ENCODE measurements at regions not wholly inside any gene's neighbourhood (a gene's known extent, or its start where the extent isn't known, plus 50 kb on each side); places are given as distances from the start of the nearest gene placed in this dataset.

- Histone ChIP-seq H3K9me2 (ENCODE audit: insufficient read depth, low read length) (no peaks in the 10 kb centered on the region), H3F3A (ENCODE audit: insufficient read depth, low read length, poor library complexity, severe bottlenecking) (no peaks in the 10 kb centered on the region), H3K9ac (ENCODE audit: low read length) (no peak overlapping the region), H3K27ac (ENCODE audit: low read length) (no peak overlapping the region), H3K79me2 (replicated peaks; ENCODE audit: insufficient read depth, low read length) (no peaks in the 10 kb centered on the region), H3K4me3 (ENCODE audit: low read length) (no peak overlapping the region), H3K4me2 (ENCODE audit: low read length) (no peak overlapping the region), H2AFZ (ENCODE audit: low read depth, low read length) (no peak overlapping the region), H3K36me3 (ENCODE audit: insufficient read depth, low read length) (no peaks in the 10 kb centered on the region), H3K9me3 (ENCODE audit: low read length) (no peaks in the 10 kb centered on the region), H3K27me3 (ENCODE audit: insufficient read depth, low read depth, low read length) (no peaks in the 10 kb centered on the region), H4K20me1 (ENCODE audit: insufficient read depth) (no peaks in the 10 kb centered on the region)
- TF ChIP-seq TAF1 (IDR thresholded peaks at IDR 0.05; ENCODE audit: low read depth) (no peak), EZH2 (IDR thresholded peaks at IDR 0.05; ENCODE audit: borderline replicate concordance, insufficient read depth, low read length, poor library complexity, severe bottlenecking) (no peak), RAD21 (conservative IDR thresholded peaks at IDR 0.05) (no peak), POLR2AphosphoS5 (IDR thresholded peaks at IDR 0.05) (no peak), CTCF (IDR thresholded peaks at IDR 0.05; ENCODE audit: poor library complexity, severe bottlenecking) (no peak), MXI1 (conservative IDR thresholded peaks at IDR 0.05; ENCODE audit: poor library complexity, severe bottlenecking) (no peak), EP300 (conservative IDR thresholded peaks at IDR 0.05; ENCODE audit: poor library complexity, severe bottlenecking) (no peak), SMC3 (conservative IDR thresholded peaks at IDR 0.05; ENCODE audit: poor library complexity) (no peak)
- TF ChIP-seq, protein P1, sequence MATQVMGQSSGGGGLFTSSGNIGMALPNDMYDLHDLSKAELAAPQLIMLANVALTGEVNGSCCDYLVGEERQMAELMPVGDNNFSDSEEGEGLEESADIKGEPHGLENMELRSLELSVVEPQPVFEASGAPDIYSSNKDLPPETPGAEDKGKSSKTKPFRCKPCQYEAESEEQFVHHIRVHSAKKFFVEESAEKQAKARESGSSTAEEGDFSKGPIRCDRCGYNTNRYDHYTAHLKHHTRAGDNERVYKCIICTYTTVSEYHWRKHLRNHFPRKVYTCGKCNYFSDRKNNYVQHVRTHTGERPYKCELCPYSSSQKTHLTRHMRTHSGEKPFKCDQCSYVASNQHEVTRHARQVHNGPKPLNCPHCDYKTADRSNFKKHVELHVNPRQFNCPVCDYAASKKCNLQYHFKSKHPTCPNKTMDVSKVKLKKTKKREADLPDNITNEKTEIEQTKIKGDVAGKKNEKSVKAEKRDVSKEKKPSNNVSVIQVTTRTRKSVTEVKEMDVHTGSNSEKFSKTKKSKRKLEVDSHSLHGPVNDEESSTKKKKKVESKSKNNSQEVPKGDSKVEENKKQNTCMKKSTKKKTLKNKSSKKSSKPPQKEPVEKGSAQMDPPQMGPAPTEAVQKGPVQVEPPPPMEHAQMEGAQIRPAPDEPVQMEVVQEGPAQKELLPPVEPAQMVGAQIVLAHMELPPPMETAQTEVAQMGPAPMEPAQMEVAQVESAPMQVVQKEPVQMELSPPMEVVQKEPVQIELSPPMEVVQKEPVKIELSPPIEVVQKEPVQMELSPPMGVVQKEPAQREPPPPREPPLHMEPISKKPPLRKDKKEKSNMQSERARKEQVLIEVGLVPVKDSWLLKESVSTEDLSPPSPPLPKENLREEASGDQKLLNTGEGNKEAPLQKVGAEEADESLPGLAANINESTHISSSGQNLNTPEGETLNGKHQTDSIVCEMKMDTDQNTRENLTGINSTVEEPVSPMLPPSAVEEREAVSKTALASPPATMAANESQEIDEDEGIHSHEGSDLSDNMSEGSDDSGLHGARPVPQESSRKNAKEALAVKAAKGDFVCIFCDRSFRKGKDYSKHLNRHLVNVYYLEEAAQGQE (IDR thresholded peaks at IDR 0.05; ENCODE audit: borderline replicate concordance): no peak
Observed at GRCh38 chr7:98784216-98784785, 85.5 kb downstream of the TMEM130 start.

DNA sequence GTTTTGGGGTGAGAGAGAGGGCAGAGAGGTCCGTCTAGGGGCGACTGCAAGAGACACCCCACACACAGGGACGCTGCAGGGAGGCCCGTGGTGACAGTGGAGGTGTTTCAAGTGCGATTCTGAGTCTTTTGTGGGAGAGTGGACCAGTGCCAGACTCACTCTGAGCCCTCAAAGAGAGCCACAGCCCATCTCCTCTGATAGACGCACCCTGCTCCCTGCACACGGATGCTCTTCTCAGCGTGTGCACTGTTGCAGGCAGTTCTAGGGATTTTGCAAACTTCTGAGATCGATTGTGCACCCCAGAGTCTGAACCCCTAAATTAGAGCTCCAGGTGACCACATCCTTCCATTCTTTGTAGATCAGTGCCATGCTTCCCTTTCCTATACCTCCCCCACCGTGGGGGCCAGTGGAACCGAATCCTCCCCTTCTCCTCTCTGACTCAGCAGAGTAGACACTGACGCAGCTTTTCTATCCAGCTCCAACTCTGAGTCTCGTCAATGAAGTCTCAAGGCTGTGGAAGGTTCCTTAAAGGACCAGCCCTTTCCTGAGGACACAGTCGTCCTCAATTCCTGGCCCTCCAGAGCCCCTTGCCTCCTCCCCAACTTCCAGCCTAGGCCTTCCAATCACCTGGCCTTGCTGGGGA lies 83.8 kb downstream of the TMEM130 start:
- no peak overlapping the region for H3K9ac ChIP-seq (ENCODE audit: low read length)
- H3K4me2 ChIP-seq (ENCODE audit: low read length): no peak overlapping the region
- H2AFZ ChIP-seq (ENCODE audit: low read depth, low read length): no peak overlapping the region
- no peak overlapping the region for H3K4me3 ChIP-seq (ENCODE audit: low read length)
- H3K27me3 ChIP-seq (ENCODE audit: insufficient read depth, low read depth, low read length): no peaks in the 10 kb centered on the region
- H3K9me2 ChIP-seq (ENCODE audit: insufficient read depth, low read length): no peaks in the 10 kb centered on the region
- H3K79me2 ChIP-seq (replicated peaks; ENCODE audit: insufficient read depth, low read length): no peaks in the 10 kb centered on the region
- no peak overlapping the region for H3K27ac ChIP-seq (ENCODE audit: low read length)
- no peaks in the 10 kb centered on the region for H3K9me3 ChIP-seq (ENCODE audit: low read length)
- H3K36me3 ChIP-seq (ENCODE audit: insufficient read depth, low read length): no peaks in the 10 kb centered on the region
- TF ChIP-seq, protein P1 (IDR thresholded peaks at IDR 0.05; ENCODE audit: borderline replicate concordance): no peak
- TF ChIP-seq EZH2 (IDR thresholded peaks at IDR 0.05; ENCODE audit: borderline replicate concordance, insufficient read depth, low read length, poor library complexity, severe bottlenecking): no peak
- TF ChIP-seq POLR2AphosphoS5 (IDR thresholded peaks at IDR 0.05): no peak
- no peak for TF ChIP-seq CTCF (IDR thresholded peaks at IDR 0.05; ENCODE audit: poor library complexity, severe bottlenecking)
- TF ChIP-seq EP300 (conservative IDR thresholded peaks at IDR 0.05; ENCODE audit: poor library complexity, severe bottlenecking): no peak
- no peak for TF ChIP-seq SMC3 (conservative IDR thresholded peaks at IDR 0.05; ENCODE audit: poor library complexity)
- TF ChIP-seq MXI1 (conservative IDR thresholded peaks at IDR 0.05; ENCODE audit: poor library complexity, severe bottlenecking): no peak
- no peak for TF ChIP-seq RAD21 (conservative IDR thresholded peaks at IDR 0.05)
- TF ChIP-seq TAF1 (IDR thresholded peaks at IDR 0.05; ENCODE audit: low read depth): no peak
- H3F3A ChIP-seq (ENCODE audit: insufficient read depth, low read length, poor library complexity, severe bottlenecking): no peaks in the 10 kb centered on the region
- H4K20me1 ChIP-seq (ENCODE audit: insufficient read depth): no peaks in the 10 kb centered on the region

All from neural cell (in vitro differentiated cells).